ENCODE measurements at regions not wholly inside any gene's neighbourhood (a gene's known extent, or its start where the extent isn't known, plus 50 kb on each side); places are given as distances from the start of the nearest gene placed in this dataset.

DNA sequence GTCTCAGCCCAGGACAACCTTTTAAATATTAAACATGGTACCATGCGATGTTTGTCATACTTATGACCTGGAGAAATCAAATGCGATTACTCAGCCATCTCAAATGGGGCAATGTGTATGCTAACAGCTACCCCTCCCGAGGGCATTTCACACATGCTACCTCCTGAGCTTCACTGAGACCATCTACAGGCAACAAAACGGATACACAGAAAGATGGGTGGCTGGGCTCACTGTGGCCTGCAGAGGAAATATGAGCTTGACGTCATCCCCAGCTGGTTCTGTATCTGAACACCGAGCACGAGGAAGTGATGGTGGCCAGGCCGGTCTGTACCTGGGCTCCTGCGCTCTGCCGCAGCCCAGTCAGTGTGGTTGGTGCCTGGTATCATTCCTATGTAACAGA is 374.3 kb downstream of the RPS24 start:
- Histone ChIP-seq H3K27me3 (ENCODE audit: control insufficient read depth in 1 of 2, insufficient read depth in 2 of 2, low read length in 2 of 2) (peaks cover 0 to 8% of the 10 kb centered on the region in 2 donors), H3K9ac (ENCODE audit: low read depth in 1 of 2, low read length in 2 of 2) (no peak overlapping the region), H3K9me3 (ENCODE audit: control insufficient read depth in 1 of 2, low read length in 2 of 2) (no peaks in the 10 kb centered on the region), H3K36me3 (ENCODE audit: control insufficient read depth in 1 of 2, insufficient read depth in 2 of 2, low read length in 2 of 2) (no peaks in the 10 kb centered on the region), H3K4me1 (ENCODE audit: control insufficient read depth in 1 of 2, insufficient read depth in 2 of 2, low read length in 2 of 2) (peaks cover 3 to 9% of the 10 kb centered on the region in 2 donors), H3K4me3 (ENCODE audit: low read depth in 1 of 2, low read length in 2 of 2) (no peak overlapping the region), H3K27ac (ENCODE audit: low read depth, low read length) (no peak overlapping the region)

DNA sequence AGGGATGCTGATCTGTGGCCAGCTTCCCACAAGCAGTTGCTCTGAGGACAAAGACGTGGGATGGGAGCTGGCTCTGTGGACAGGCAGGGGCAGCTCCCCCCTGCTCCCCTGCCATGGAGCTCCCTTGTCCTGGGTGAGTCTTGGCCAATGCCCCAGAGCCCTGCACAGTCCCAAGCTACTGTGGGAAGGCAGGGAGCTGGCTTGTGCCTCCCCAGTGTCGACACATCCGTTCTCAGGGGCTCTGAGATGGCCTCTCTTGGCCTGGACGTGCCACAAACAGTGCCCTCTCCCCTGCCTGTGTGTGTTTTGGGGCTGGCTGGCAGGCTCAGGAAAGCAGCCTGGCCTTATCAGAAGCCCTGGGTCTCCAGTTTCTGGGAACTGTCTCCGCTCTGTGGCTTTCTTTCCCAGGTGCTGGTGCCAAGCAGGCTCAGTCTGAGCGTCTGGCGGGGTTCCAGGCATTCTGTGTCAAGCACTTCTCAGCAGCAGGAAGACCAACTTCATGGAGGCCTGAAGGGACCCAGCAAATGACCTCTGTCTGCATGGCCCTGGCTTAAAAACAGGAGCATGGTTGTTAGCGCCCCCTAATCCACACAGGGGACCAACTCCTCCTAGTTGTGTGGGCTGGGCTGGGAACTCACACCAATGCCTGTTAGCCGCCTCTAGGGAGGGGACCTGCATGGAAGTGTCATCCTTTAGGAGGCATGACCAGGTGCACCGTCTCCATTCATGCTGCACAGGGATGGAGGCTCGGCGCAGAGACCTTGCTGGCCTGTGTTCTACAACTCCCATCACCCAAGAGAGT is 375.2 kb downstream of the RPS24 start:
- Histone ChIP-seq H3K36me3 (ENCODE audit: control insufficient read depth in 1 of 2, insufficient read depth in 2 of 2, low read length in 2 of 2) (no peaks in the 10 kb centered on the region), H3K4me3 (ENCODE audit: low read depth in 1 of 2, low read length in 2 of 2) (no peak overlapping the region), H3K9me3 (ENCODE audit: control insufficient read depth in 1 of 2, low read length in 2 of 2) (no peaks in the 10 kb centered on the region), H3K27ac (ENCODE audit: low read depth, low read length) (no peak overlapping the region), H3K27me3 (ENCODE audit: control insufficient read depth in 1 of 2, insufficient read depth in 2 of 2, low read length in 2 of 2) (peaks cover 0 to 8% of the 10 kb centered on the region in 2 donors), H3K4me1 (ENCODE audit: control insufficient read depth in 1 of 2, insufficient read depth in 2 of 2, low read length in 2 of 2) (peaks cover 3 to 9% of the 10 kb centered on the region in 2 donors), H3K9ac (ENCODE audit: low read depth in 1 of 2, low read length in 2 of 2) (no peak overlapping the region)

DNA sequence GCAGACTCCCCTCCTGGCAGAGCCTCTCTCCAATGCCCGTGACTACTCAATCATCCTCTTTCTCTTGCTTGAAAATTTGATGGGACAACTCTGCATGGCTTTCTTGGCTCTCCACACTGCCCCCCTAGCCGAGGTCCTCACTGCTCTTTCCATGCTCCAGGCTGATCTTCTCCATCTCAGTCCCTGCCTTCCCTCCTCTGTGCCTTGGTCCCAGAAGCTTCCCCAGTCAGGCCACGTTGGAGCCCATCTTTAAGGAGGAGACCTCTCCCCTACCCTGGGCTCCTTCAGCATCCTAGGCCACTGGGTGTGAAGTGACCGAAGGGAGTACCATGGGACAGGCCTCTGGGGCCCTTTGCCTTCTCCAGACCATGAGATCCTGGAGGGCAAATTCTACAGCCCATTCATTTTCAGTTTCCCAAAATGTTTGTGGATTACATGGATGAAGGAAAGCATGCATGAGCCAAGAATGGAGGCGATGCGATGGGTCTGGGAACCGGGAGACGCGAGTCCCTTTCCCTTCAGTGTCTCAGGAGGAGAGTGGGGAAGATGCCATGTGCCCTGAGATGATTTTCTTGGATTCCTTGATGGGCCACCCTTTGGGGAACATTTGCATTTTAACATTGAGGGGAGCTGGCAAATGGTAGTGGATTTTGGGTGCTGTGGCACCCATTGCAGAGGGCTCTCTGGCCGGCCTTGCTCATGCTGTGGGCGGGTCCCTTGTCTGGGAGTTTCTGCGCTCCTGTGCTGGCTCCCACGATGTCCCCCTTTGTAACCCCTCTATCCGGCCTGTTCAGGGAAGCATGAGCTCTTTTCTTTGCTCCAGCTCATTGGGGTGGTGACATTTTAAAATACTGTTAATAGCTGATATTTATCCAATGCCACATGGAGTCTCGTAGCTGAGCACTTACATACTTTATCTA is 376.6 kb downstream of the RPS24 start:
- H3K9me3 ChIP-seq (ENCODE audit: control insufficient read depth in 1 of 2, low read length in 2 of 2), result no peaks in the 10 kb centered on the region
- no peaks in the 10 kb centered on the region for H3K36me3 ChIP-seq (ENCODE audit: control insufficient read depth in 1 of 2, insufficient read depth in 2 of 2, low read length in 2 of 2)
- peaks cover 0 to 8% of the 10 kb centered on the region in 2 donors for H3K27me3 ChIP-seq (ENCODE audit: control insufficient read depth in 1 of 2, insufficient read depth in 2 of 2, low read length in 2 of 2)
- no peak overlapping the region for H3K4me3 ChIP-seq (ENCODE audit: low read depth in 1 of 2, low read length in 2 of 2)
- H3K4me1 ChIP-seq (ENCODE audit: control insufficient read depth in 1 of 2, insufficient read depth in 2 of 2, low read length in 2 of 2), result peaks cover 3 to 9% of the 10 kb centered on the region in 2 donors
- H3K27ac ChIP-seq (ENCODE audit: low read depth, low read length), result no peak overlapping the region
- H3K9ac ChIP-seq (ENCODE audit: low read depth in 1 of 2, low read length in 2 of 2), result no peak overlapping the region

DNA sequence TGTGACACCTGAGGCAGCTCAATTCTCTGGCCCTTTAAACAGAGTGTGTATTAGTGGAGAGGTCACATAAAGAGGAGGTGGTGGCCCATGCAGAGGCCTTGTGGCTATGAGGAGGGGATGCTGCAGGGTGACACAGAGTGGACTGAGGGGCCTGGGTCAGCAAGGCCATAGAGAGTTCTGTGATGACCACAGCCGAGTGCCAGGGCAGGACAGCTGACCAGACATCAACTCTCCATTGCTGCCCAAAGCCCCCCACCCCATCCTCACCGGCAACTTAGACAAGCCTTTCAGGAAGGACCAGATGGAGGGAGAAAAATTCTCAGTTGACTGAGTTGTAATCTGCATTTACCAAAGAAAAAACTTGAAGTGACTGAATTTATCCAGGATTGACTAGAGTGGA is 378.1 kb downstream of the RPS24 start:
- H3K27ac ChIP-seq (ENCODE audit: low read depth, low read length), result no peak overlapping the region
- H3K4me3 ChIP-seq (ENCODE audit: low read depth in 1 of 2, low read length in 2 of 2), result no peak overlapping the region
- no peaks in the 10 kb centered on the region for H3K27me3 ChIP-seq (ENCODE audit: control insufficient read depth in 1 of 2, insufficient read depth in 2 of 2, low read length in 2 of 2)
- no peak overlapping the region for H3K9ac ChIP-seq (ENCODE audit: low read depth in 1 of 2, low read length in 2 of 2)
- no peaks in the 10 kb centered on the region for H3K36me3 ChIP-seq (ENCODE audit: control insufficient read depth in 1 of 2, insufficient read depth in 2 of 2, low read length in 2 of 2)
- peaks cover 3 to 6% of the 10 kb centered on the region in 2 donors for H3K4me1 ChIP-seq (ENCODE audit: control insufficient read depth in 1 of 2, insufficient read depth in 2 of 2, low read length in 2 of 2)
- no peaks in the 10 kb centered on the region for H3K9me3 ChIP-seq (ENCODE audit: control insufficient read depth in 1 of 2, low read length in 2 of 2)

DNA sequence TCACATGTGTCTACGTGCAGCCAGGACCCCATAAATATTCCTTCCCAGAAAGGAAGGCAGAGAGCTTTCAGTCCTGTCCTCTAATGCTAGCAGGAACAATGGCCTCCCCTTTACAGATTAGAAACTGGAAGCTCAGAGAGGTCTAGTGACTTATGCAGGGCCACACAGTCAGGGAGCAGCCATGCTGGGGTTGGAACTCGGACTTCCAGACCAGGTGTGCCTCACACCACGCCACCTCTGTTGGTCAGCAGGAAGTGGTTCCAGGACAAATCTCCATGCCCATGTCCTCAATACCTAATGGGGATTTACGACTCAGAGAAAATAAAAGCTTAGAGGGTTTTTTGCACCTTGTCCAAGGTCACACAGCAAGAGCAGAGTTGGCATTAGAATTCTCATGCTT is 378.9 kb downstream of the RPS24 start:
- H3K4me3 ChIP-seq (ENCODE audit: low read depth in 1 of 2, low read length in 2 of 2), result no peak overlapping the region
- no peaks in the 10 kb centered on the region for H3K36me3 ChIP-seq (ENCODE audit: control insufficient read depth in 1 of 2, insufficient read depth in 2 of 2, low read length in 2 of 2)
- no peak overlapping the region for H3K27ac ChIP-seq (ENCODE audit: low read depth, low read length)
- H3K27me3 ChIP-seq (ENCODE audit: control insufficient read depth in 1 of 2, insufficient read depth in 2 of 2, low read length in 2 of 2), result no peaks in the 10 kb centered on the region
- H3K9ac ChIP-seq (ENCODE audit: low read depth in 1 of 2, low read length in 2 of 2), result no peak overlapping the region
- no peaks in the 10 kb centered on the region for H3K9me3 ChIP-seq (ENCODE audit: control insufficient read depth in 1 of 2, low read length in 2 of 2)
- peaks cover 0 to 3% of the 10 kb centered on the region in 2 donors for H3K4me1 ChIP-seq (ENCODE audit: control insufficient read depth in 1 of 2, insufficient read depth in 2 of 2, low read length in 2 of 2)

DNA sequence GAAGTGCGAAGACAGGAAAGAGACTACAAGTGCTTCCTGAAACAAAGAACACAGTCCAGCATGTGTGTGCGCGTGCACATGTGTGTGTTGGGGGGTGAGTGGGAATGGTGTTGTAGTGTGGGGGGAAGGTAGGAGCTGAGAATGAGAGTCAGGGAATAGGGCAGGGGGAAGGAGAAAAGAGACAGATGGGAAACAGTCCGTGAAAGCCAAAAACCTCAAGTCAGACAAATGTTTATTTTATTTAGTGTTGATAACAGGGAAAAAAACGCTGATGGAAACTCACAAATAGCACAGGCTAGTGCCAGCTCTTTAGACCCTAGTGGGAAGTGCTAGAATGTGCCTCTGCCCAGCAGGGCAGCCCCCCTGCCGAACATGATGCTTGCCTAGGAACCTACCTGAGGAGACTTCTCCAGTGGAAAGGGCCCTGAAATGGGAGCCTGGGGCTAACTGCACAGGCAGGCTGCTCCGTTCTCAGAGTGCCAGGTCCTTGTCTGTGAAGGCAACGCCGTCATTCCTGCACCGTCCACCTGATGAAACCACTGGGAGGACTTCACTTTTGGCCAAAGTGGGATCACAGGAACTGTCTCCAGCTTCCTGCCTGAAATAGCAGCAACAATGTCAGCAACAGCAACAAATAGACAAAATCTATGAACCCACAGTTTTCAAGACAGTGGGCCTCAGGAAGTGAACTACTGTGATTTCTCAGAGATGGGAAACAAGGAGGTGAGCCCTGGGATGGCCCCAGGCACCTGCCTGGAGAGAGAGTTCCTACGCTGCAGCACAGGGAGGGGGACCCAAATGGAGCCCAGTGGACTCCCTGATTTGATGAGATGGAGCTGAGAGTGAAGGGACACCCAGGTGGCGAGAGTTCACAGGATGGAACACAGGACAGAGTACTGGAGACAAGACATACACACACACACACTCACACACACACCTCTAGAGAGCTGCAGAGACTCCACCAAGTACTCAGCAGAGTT is 379.7 kb downstream of the RPS24 start:
- H3K36me3 ChIP-seq (ENCODE audit: control insufficient read depth in 1 of 2, insufficient read depth in 2 of 2, low read length in 2 of 2), result no peaks in the 10 kb centered on the region
- H3K9me3 ChIP-seq (ENCODE audit: control insufficient read depth in 1 of 2, low read length in 2 of 2), result no peaks in the 10 kb centered on the region
- peaks cover 0 to 3% of the 10 kb centered on the region in 2 donors for H3K4me1 ChIP-seq (ENCODE audit: control insufficient read depth in 1 of 2, insufficient read depth in 2 of 2, low read length in 2 of 2)
- H3K4me3 ChIP-seq (ENCODE audit: low read depth in 1 of 2, low read length in 2 of 2), result no peak overlapping the region
- no peaks in the 10 kb centered on the region for H3K27me3 ChIP-seq (ENCODE audit: control insufficient read depth in 1 of 2, insufficient read depth in 2 of 2, low read length in 2 of 2)
- no peak overlapping the region for H3K9ac ChIP-seq (ENCODE audit: low read depth in 1 of 2, low read length in 2 of 2)
- H3K27ac ChIP-seq (ENCODE audit: low read depth, low read length), result no peak overlapping the region

DNA sequence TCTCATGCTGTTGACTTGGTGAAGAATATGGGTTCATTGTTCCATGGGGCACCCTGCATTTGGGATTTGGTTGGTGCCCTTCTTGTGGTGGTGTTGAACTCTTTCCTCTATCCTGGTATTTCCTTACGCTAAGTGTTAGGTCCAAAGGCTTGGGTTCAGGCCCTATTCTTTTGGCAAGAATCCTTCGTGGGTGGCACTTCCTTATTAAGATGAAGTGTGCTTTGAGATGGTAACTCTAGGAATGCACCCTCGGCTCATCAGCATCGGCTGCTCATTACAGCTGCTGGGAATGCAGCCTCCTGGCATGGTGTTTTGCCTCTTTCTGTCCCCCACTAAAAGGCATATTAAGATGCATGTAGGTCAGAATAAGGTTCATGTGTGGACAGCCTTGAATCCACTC is 380.7 kb downstream of the RPS24 start:
- Histone ChIP-seq H3K9ac (ENCODE audit: low read depth in 1 of 2, low read length in 2 of 2) (no peak overlapping the region), H3K27ac (ENCODE audit: low read depth, low read length) (no peak overlapping the region), H3K4me1 (ENCODE audit: control insufficient read depth in 1 of 2, insufficient read depth in 2 of 2, low read length in 2 of 2) (no peaks in the 10 kb centered on the region), H3K4me3 (ENCODE audit: low read depth in 1 of 2, low read length in 2 of 2) (no peak overlapping the region), H3K36me3 (ENCODE audit: control insufficient read depth in 1 of 2, insufficient read depth in 2 of 2, low read length in 2 of 2) (no peaks in the 10 kb centered on the region), H3K27me3 (ENCODE audit: control insufficient read depth in 1 of 2, insufficient read depth in 2 of 2, low read length in 2 of 2) (no peaks in the 10 kb centered on the region), H3K9me3 (ENCODE audit: control insufficient read depth in 1 of 2, low read length in 2 of 2) (no peaks in the 10 kb centered on the region)

DNA sequence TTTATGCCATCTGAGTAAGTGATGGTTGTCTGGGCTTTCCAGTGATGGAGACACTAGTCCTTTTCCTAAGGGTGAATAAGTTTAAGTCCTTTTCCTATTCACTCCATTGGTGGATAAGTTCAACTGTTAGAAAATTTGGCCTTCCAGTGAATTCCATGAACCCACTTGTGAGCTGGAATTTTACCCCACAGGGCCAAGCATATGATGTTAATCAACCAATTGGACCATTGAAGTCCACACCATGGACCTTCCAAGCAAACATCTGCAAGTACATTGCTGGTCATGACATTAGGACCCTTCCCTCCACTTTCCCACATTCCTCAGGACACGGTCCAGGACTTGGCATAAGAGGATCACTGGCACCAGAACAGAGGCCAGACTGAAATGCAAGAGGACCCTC is 381.4 kb downstream of the RPS24 start:
- Histone ChIP-seq H3K4me3 (ENCODE audit: low read depth in 1 of 2, low read length in 2 of 2) (no peak overlapping the region), H3K9ac (ENCODE audit: low read depth in 1 of 2, low read length in 2 of 2) (no peak overlapping the region), H3K27ac (ENCODE audit: low read depth, low read length) (no peak overlapping the region), H3K4me1 (ENCODE audit: control insufficient read depth in 1 of 2, insufficient read depth in 2 of 2, low read length in 2 of 2) (no peaks in the 10 kb centered on the region), H3K27me3 (ENCODE audit: control insufficient read depth in 1 of 2, insufficient read depth in 2 of 2, low read length in 2 of 2) (no peaks in the 10 kb centered on the region), H3K9me3 (ENCODE audit: control insufficient read depth in 1 of 2, low read length in 2 of 2) (no peaks in the 10 kb centered on the region), H3K36me3 (ENCODE audit: control insufficient read depth in 1 of 2, insufficient read depth in 2 of 2, low read length in 2 of 2) (no peaks in the 10 kb centered on the region)

DNA sequence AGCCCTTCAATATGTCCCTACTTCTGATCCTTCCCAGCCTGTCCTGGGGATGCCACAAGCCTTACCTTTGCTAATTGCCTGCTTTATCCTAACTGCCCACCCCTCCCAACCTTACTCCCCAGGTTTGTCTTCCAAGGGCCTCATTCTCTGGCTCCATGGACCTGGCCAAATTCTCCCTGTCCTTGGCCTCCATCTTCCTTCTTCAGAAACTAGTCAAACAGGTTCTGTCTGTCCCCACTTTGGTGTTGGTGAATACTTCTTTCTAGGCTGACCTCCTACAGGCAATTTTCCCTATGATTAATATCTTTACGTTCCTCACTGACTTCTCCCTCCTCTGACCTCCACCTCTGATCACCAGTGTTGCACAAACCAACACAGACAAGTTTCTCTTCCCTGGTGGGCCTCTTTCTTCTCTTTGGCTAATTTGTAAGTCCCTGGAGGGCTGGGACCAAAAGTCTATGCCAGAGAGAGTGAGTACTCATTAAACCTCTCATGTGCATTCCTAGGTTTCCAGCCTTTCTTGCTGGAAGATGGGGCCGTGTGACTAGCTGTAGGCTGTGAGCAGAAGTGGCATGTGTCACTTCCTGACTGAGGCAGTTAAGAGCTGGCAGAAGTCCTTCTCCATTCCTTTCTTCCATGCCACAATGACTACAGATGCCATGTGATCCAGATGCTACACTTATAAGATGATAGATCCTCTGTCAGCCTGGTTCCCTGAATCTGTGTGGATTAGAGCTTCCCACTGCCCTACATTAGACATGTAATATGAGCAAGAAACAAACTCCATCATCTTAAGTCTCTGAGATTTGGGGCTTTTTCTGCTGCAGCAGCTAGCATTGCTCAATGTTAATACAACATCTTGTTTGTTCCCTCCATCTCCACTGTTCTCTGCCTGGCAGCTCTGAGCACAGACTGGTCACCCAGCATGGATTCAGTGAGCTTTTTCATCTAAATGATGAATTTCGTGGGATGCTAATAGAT is 382.7 kb downstream of the RPS24 start:
- no peaks in the 10 kb centered on the region for H3K36me3 ChIP-seq (ENCODE audit: control insufficient read depth in 1 of 2, insufficient read depth in 2 of 2, low read length in 2 of 2)
- H3K9me3 ChIP-seq (ENCODE audit: control insufficient read depth in 1 of 2, low read length in 2 of 2), result no peaks in the 10 kb centered on the region
- no peak overlapping the region for H3K9ac ChIP-seq (ENCODE audit: low read depth in 1 of 2, low read length in 2 of 2)
- H3K4me3 ChIP-seq (ENCODE audit: low read depth in 1 of 2, low read length in 2 of 2), result no peak overlapping the region
- H3K4me1 ChIP-seq (ENCODE audit: control insufficient read depth in 1 of 2, insufficient read depth in 2 of 2, low read length in 2 of 2), result no peaks in the 10 kb centered on the region
- H3K27ac ChIP-seq (ENCODE audit: low read depth, low read length), result no peak overlapping the region
- no peaks in the 10 kb centered on the region for H3K27me3 ChIP-seq (ENCODE audit: control insufficient read depth in 1 of 2, insufficient read depth in 2 of 2, low read length in 2 of 2)
